ENCODE measurements at regions not wholly inside any gene's neighbourhood (a gene's known extent, or its start where the extent isn't known, plus 50 kb on each side); places are given as distances from the start of the nearest gene placed in this dataset.

GRCh38 chr3:42014458-42014920 lies 52.6 kb upstream of the ULK4 start:
- no peak for TF ChIP-seq CTCF (IDR thresholded peaks at IDR 0.05)
- no peak for TF ChIP-seq EZH2 (IDR thresholded peaks at IDR 0.05)
- TF ChIP-seq EZH2phosphoT487 (IDR thresholded peaks at IDR 0.05), result no peak
